ENCODE measurements at regions not wholly inside any gene's neighbourhood (a gene's known extent, or its start where the extent isn't known, plus 50 kb on each side); places are given as distances from the start of the nearest gene placed in this dataset.
"Not testable (repeated sequence)": the region's sequence is repeated elsewhere in the genome, so short reads cannot be mapped to it uniquely, and the experiment has no call there.

- DNase-seq (ENCODE audit: low spot score) = no peak
Measured at GRCh38 chr2:236830926-236831325, 254.8 kb upstream of the COPS8 start.

GRCh38 chr2:236831698-236832097, 254.0 kb upstream of the COPS8 start:
- no peak for DNase-seq (ENCODE audit: low spot score)

GRCh38 chr2:236833501-236834073, 252.1 kb upstream of the COPS8 start:
- DNase-seq (ENCODE audit: low spot score) = peak; percentile 48

- DNase-seq (ENCODE audit: low spot score) = no peak
Measured at GRCh38 chr2:236834284-236834683, 251.4 kb upstream of the COPS8 start.

DNA sequence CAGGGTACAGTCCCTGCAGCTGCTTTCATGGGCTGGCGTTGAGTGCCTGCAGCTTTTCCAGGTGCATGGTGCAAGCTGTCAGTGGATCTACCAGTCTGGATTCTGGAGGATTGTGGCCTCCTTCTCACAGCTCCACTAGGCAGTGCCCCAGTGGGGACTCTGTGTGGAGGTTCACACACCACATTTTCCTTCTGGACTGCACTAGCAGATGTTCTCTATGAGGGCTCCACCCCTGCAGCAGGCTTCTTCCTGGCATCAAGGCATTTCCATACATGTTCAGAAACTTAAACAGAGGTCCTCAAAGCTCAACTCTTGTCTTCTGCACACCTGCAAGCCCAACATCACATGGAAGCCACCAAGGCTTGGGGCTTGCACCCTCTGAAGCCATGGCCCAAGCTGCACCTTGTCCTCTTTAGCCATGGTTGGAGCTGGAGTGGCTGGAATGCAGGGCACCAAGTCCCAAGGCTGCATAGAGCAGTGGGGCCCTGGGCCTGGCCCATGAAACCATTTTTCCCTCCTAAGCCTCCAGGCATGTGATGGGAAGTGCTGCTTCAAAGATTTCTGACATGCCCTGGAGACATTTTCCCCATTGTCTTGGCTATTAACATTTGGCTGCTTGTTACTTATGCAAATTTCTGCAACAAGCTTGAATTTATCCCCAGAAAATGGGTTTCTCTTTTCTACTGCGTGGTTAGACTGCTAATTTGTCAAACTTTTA, 250.2 kb upstream of the COPS8 start:
- DNase-seq (ENCODE audit: low spot score) = no peak

GRCh38 chr2:236836028-236836427, 249.7 kb upstream of the COPS8 start:
- DNase-seq (ENCODE audit: low spot score) = not testable (repeated sequence)

DNA sequence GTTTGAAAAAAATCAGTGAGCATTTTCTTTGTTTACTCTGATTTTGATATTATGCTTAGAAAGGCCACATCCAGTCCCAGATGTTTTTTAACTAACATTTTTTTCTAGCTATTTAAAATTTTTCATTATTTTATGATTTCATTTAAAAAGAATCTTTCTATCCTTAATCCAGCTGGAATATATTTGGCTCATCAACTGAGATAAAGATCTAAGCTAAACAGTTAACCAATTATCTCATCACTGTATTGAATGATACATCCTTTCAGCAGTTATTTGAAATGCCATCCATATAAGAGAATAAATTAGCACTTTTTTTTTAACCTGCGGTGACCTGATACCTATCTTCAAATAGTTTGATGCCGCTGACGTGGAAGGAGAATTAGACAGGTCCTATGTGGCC, 245.5 kb upstream of the COPS8 start:
- DNase-seq (ENCODE audit: low spot score) = no peak

DNA sequence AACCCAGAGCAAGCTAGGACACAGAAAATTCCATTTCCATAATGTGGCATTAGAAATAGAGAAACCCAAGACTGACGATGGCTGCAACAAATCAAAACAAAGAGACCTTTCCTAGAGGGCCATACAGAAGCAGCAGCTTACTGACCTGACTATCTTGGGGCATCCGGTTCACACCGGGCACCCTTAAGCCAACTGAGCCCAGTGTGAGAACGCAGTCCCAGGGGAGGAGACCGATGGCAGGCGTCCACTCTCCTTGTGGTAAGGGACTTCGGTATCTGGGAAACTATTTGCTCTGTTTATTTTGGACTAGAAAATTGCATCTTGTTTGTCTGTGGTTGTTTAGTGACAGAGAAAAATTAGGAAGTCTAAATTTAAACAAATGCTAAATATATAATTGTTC, 244.8 kb upstream of the COPS8 start:
- DNase-seq (ENCODE audit: low spot score) = no peak

DNA sequence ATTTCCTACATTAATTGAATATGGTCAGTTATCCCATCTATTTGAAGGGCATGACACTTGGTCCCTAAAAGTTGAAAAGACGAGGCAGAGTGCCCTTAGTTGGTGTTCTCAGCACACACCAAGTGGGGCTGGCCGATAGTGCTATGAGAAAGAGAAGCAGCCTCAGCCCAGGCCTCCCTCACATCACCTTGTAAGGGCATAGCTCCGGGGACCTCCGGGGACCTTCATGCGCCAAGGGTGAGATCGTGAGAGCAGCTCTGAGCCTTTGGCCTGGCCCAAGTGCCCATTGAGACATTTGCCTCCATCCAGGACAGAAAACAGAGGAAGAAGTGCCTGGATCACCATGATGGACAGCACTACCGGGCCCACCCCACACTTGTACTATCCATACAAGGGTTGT, 244.3 kb upstream of the COPS8 start:
- DNase-seq (ENCODE audit: low spot score) = no peak

DNA sequence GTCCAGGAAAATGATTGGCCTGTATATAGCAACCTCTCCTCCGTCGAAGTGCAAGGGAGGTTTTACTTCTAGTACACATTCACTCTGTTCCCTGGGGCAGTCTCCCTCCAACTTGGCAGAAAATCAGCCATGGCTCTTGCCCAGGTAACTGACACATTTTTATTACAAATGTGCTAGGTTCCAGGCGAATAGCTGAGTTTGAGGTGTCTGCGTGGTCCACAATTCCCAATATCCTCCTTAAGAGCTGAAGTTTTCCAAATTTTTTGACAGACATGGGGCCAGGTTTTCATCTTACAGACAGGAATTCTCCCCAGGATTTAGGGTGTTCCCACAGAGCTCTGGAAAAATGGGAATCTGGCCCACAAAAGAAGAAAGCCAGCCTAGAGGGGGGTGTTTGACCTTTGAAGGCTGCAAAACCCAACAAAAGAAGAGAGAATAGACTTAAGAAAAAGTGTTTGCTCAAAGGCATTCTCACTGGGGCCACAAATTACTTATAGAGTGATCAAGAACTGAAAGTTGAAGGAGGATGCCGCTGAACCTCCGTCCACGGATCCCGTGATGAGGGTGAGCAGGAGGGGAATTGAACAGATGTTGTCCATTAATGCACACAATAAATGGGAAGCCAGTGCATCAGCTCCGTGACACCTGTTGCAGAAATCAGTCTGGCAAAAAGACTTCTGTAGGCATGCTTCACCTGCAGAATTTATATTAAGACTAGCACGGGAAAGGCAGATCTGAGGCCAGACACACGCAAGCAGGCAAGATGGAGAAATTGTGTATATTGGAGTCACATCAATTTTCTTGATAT, 242.3 kb upstream of the COPS8 start:
- no peak for DNase-seq (ENCODE audit: low spot score)

- DNase-seq (ENCODE audit: low spot score) = no peak
Measured at GRCh38 chr2:236844711-236845110, 241.0 kb upstream of the COPS8 start.

GRCh38 chr2:236847023-236847422, 238.7 kb upstream of the COPS8 start:
- no peak for DNase-seq (ENCODE audit: low spot score)

- no peak for DNase-seq (ENCODE audit: low spot score)
Measured at GRCh38 chr2:236847538-236848263, 238.0 kb upstream of the COPS8 start.

DNA sequence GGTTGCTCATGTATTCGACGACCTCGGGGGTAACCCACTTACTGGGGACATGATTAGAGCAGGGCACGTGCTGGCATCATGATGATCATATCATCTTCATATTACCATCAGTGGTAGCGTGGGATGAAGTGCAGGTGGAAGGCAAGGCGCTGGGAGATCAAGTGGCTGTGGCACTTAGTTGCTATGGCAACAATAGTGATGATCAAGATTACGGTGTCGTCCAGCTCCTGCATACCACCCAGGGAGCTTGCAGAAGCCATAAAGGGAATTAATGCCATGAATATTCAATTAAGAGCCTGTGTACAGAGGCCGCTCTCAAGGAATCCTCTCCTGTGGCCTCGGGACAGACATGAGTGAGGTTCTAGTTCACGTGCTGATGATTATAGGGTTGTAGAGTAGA, 237.2 kb upstream of the COPS8 start:
- DNase-seq (ENCODE audit: low spot score) = no peak

GRCh38 chr2:236849508-236849907, 236.2 kb upstream of the COPS8 start:
- no peak for DNase-seq (ENCODE audit: low spot score)

- no peak for DNase-seq (ENCODE audit: low spot score)
Measured at GRCh38 chr2:236849940-236850339, 235.7 kb upstream of the COPS8 start.

GRCh38 chr2:236851187-236851586, 234.5 kb upstream of the COPS8 start:
- no peak for DNase-seq (ENCODE audit: low spot score)

DNA sequence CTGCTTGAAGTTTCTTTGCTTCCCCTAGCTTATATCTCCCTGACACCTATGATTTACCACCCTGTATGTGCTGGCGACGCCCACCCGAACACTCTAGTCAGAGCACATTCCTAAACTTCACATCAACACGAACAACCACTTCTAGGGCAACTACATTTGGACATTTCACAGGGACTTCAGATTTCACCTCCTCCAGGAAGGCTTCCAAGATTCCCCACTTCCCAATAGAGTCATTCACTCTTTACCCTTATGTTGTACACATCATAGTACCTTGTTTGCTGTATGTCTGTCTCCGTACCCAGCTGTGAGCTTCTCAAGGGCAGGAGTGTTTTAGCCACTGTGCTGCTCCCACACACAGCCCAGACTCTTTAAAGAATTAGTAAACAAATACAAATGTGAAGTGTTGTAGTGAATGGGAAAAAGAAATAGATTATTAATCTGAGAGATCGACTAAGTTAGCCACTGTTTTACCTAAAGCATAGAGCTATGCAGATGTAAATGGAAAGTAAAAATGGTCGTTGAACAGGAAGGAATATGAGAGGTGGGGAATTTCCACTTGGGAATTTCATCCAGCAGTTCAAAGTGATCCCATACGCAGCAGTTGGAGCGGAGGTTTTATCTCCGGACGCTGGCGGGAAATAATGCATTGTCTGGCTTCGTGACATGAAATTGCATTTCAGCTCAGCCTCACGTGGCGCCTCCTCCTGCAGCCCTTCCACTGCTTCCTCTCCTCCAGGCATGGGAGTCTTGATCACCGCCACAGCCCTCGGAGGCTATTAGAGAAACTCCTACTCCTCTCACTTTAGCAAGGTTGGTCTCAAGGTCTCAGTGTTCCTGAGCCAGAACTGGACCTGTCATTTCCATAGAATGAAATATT, 233.4 kb upstream of the COPS8 start:
- DNase-seq (ENCODE audit: low spot score) = no peak

- DNase-seq (ENCODE audit: low spot score) = no peak
Measured at GRCh38 chr2:236852977-236853374, 232.7 kb upstream of the COPS8 start.

DNA sequence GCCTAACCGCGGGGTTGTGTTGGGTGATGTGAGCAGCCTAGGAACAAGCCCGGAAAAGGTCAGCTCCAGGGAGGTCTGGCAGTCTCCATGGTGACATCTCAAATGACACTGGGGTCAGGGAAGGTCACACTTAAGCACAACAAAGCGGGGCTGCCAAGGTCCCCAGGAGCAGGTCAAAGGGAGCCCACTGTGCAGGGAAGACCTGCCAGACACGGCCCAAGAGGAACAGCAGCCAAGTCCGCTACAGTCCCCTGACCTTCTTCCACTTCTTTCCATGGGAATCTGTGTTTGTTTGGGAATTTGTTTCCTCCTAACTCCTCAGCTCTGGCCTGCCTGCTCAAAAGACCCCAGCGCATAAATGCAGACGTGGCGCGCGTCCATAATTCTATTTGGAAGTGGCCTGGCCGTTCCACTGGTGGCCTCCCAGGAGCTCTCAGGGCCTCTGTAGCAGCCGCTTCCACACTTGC, 232.1 kb upstream of the COPS8 start:
- DNase-seq (ENCODE audit: low spot score) = no peak

DNA sequence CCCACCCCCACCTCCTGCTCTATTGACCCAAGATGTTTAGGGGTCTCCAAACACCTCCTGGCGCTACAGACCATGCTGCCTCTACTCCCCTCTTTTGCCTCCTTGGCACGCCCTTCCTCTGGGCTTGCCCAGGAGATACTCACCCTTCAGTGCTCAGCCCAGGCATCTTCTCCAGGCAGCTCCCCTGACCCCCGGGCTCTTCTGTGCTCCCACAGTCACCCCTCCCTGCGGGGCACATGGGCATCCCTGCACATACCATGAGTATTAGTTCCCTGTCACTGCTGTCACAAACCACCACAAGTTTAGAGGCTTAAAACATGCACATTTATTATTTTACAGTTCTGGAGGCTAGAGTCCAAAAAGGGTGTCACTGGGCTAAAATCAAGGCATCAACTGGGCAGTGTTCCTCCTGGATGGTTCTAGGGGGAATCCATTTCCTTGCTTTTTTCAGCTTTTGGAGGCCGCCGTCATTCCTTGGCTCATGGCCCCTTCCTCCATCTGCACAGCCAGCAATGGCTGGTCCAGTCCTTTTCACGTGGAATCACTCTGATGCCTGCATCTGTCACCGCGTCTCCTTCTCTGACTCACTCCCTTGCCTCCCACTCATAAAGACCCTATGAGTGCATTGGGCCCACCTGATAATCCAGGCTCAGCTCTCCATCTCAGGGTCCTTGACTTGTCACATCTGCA, 230.4 kb upstream of the COPS8 start:
- DNase-seq (ENCODE audit: low spot score) = no peak

Measured in kidney capillary endothelial cell (primary cell).